ENCODE measurements at regions not wholly inside any gene's neighbourhood (a gene's known extent, or its start where the extent isn't known, plus 50 kb on each side); places are given as distances from the start of the nearest gene placed in this dataset.

DNA sequence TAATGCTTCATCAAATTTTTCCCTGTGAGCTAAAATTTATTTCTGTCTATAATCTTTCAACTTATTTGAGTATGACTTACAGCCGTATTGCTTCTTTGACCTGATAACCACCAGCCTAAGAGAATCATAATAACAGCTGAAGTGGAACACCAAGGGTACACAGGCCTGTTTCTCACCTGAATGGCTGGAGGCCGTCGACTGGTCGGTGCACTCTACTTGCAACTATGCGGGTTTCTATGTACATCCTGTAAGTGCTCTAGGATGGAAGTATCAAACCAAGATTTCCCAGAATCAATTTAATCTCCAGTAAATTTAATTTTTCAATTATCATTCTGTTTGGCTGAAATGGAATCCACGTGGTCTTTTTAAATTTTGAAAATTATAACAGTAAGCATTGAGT lies 504.8 kb upstream of the PHF14 start:
- TF ChIP-seq, protein P1, sequence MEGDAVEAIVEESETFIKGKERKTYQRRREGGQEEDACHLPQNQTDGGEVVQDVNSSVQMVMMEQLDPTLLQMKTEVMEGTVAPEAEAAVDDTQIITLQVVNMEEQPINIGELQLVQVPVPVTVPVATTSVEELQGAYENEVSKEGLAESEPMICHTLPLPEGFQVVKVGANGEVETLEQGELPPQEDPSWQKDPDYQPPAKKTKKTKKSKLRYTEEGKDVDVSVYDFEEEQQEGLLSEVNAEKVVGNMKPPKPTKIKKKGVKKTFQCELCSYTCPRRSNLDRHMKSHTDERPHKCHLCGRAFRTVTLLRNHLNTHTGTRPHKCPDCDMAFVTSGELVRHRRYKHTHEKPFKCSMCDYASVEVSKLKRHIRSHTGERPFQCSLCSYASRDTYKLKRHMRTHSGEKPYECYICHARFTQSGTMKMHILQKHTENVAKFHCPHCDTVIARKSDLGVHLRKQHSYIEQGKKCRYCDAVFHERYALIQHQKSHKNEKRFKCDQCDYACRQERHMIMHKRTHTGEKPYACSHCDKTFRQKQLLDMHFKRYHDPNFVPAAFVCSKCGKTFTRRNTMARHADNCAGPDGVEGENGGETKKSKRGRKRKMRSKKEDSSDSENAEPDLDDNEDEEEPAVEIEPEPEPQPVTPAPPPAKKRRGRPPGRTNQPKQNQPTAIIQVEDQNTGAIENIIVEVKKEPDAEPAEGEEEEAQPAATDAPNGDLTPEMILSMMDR (conservative IDR thresholded peaks at IDR 0.05), result no peak

DNA sequence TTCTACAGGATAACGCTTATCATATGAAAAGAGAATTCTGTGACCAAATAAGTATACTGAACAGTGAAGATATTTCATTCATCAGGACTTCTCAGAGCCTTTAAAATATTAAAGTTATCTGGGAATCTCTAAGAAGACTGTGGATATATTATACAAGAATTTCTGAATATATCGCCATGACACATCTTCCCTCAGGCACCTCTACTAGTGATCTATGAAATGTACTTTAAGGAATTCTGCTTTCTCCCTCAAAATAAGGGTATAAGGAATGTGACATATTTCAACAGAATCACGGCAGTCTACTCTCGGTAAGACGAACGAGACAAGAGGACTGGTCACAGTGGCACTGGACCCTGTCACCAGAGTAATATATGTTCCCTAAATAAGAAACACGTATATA lies 504.2 kb upstream of the PHF14 start:
- TF ChIP-seq, protein P1 (conservative IDR thresholded peaks at IDR 0.05), result no peak
- no peak overlapping the region for H3K27ac ChIP-seq

More for the DNA sequence above, 504.8 kb upstream of the PHF14 start:
- H3K27ac ChIP-seq, result no peak overlapping the region

- no peak overlapping the region for H3K27ac ChIP-seq
- TF ChIP-seq, protein P1 (conservative IDR thresholded peaks at IDR 0.05), result no peak
Observed at GRCh38 chr7:10471280-10472058, 502.2 kb upstream of the PHF14 start.

GRCh38 chr7:10472115-10472514 lies 501.6 kb upstream of the PHF14 start:
- TF ChIP-seq, protein P1 (conservative IDR thresholded peaks at IDR 0.05), result no peak
- H3K27ac ChIP-seq, result no peak overlapping the region

DNA sequence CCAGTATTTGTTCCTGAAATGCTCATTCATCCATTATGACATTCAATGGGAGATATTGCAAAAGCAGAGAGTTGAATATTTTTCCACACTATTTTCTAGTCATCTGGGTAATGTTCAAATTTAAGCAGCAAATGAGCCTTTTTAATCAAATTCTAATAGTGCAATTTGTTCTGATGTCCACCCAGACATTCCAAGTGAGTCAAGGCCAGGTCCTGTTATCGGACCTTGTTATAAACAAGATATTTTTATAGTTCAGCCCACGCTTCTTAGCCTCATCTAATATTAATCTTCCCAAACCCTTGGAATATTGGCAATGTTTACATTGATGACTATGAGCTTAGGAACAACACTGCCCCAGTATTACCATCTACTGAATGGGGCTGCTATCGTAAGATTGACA lies 500.1 kb upstream of the PHF14 start:
- TF ChIP-seq, protein P1 (conservative IDR thresholded peaks at IDR 0.05), result no peak
- no peak overlapping the region for H3K27ac ChIP-seq

DNA sequence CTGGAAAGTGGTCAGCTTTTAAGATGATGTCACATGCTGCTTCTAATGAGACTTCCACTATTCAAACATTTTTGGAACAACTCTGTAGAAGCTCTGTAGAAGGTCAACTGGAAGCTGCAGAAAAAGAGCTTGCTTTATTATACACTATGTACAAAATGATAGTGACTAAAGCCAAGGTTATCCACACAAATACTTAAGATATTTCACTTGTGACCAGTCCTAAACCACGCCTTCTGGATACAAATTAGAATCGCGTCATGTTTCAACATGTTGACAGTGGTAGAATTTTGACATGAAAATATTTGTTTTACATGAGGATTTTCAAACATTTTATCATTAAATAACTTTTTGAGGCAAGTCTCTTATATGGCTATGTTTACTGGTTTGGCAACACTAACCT lies 499.6 kb upstream of the PHF14 start:
- no peak overlapping the region for H3K27ac ChIP-seq
- TF ChIP-seq, protein P1 (conservative IDR thresholded peaks at IDR 0.05), result no peak

- TF ChIP-seq, protein P1 (conservative IDR thresholded peaks at IDR 0.05), result no peak
- no peak overlapping the region for H3K27ac ChIP-seq
Observed at GRCh38 chr7:10475940-10476641, 497.6 kb upstream of the PHF14 start.
